HG02588 (cell line): ENCODE measurements at regions not wholly inside any gene's neighbourhood (a gene's known extent, or its start where the extent isn't known, plus 50 kb on each side); places are given as distances from the start of the nearest gene placed in this dataset.

Experiments used
- ATAC-seq: cut with Tn5 transposase; IDR thresholded peaks from one replicate; pipeline ENCODE4 v1.9.1; 2021; ENCODE audit warnings: mild to moderate bottlenecking, moderate library complexity; ENCODE audit not compliant: unreplicated experiment

DNA sequence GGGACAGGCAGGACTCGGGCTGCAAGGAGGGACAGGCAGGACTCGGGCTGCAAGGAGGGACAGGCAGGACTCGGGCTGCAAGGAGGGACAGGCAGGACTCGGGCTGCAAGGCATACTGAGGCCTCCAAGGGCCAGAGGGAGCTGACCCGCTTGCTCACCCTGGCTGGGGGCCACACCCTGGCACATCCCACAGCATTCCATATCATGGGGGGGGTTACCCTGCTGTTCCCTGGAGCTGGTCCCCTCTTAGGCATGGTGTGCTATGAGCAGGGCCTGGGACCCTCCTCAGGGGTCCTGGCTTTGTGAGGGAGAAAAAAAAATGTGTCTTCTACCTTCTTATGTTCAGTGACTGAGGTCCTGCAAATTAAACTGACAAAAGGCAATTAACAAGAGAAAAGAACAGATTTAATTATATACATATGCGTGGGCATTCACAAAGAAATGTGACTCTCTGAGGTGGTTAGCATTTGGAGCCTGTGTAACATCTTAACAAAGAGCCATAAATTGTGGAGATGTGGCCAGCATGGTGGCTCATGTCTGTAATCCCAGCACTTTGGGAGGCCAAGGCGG lies 97.6 kb upstream of the ALDH1A3 start:
- ATAC-seq: no peak

DNA sequence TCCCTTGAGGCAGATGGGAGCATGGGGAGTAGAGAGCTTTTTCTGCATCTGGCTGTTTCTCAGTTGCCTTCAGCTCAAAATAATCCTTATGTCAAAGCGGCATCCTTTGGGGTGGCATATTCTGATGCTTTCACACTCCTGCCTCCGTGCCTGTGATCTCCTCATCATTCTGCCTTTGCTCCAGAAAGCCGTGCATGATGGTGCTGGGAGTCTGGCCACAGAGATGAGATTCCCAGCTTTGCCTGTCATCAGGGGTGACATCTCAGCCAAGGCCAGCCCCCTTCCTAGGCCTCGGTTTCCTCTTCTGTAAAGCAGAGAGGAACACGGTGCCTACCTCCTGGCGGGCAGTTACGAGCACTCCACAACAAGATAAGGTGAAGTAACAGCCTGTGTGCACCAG lies 96.3 kb upstream of the ALDH1A3 start:
- ATAC-seq: no peak

DNA sequence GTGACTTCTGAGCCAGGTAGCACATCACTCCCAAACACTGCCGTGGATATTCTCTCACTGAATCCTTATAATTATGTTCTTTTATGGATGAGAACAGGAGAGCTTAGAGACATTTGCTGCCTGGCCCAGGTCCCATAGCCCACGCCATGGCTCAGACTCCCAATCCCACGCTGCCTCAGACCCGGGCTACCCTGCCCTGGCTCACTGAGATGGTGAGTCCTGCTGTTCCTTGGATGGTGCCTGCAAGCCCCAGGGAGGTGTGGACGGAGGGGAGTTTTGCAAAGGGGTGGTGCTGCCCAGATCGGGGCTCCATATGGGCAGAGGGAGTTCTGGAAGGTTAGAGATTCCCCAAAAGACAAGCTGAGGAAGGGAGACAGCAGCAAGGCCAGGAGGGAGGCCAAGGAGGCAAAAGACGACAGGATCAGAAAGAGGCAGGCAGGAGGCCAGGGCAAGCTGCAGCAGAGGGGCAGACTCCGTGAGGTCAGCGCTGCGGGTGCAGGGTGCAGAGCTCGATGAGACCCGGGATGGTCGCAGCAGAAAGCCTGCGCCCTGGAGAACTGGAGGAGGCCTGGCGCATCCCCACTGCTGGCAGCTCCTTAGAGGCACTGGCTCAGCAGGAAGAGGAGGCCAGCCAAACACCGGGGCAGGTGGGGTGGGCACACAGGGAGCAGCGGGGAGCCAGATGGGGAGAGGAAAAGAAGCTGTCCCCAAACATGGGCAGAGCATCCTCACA lies 95.7 kb upstream of the ALDH1A3 start:
- no peak for ATAC-seq

DNA sequence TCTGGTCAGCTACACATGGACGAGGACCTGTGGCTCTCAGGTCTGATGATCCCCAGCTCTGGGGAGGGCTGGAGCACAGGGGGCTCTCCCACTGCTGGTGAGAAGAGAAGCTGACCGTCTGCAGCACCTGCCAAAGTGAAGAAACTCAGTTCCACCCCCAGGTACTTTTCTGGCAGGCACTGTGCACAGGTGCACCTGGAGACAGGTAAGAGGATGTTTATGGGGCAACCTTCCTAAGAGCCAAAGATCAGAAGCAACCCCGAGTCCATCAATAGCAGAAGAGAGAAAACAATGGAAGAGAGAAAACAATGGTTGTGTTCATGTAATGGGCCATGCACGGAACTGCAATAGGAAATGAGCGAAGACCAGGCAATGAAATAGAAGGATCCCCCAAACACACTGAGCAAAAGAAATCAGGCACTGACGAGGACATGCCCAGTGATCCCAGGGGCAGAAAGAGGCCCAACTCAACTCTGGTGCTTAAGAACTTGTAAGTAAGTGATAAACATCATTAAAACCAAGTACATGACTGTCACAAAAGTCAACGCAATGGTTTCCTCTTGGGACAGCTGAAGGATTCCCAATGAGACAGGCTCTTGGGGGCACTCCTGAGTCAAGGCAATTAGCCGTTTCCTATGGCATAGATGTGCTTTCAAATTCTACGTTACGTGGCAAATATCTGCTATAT lies 95.0 kb upstream of the ALDH1A3 start:
- ATAC-seq: no peak

DNA sequence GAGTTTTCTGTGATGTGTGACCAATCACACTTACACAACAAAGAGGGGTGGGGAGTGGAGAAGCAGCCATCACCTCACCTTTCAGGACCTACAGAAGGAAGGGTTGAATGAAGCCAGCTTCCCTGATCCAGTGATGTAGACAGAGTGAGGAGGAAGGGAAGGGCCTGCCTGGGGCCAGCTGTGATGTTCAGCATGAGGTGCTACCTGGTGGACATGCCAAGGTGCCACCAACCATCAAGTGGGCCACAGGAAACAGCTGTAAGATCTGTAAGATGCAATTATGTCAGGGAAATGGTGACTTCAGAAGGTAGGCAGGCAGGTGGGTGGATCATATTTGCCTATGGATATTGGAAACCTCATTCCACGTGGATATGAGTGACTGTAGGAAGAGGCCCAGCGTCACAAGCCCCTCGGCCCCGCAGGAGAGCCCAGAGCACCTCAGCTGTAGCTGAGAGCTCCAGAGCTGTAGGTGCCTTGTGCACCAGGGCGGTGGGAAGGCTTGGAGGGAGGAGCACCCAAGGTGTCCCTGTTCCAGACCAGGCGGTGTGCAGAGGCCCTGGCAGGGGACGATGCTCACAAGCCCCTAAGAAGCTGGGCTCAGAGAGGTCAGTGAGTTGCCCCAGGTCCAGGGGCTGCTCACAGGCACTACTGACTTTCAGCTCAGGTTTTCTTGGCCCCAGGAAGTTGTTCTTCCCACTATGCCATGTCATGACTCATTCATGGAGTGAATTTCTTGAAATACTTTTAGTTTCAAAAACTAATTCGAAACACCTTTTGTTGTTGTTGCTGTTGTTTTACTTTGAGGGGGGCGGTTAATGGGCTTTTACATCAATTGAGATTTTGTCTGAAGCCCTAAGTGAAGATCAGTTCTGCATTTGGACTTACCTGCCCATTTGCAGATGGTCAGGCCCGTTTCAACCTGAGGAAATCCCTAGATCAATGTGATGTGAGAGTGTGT lies 94.2 kb upstream of the ALDH1A3 start:
- no peak for ATAC-seq

DNA sequence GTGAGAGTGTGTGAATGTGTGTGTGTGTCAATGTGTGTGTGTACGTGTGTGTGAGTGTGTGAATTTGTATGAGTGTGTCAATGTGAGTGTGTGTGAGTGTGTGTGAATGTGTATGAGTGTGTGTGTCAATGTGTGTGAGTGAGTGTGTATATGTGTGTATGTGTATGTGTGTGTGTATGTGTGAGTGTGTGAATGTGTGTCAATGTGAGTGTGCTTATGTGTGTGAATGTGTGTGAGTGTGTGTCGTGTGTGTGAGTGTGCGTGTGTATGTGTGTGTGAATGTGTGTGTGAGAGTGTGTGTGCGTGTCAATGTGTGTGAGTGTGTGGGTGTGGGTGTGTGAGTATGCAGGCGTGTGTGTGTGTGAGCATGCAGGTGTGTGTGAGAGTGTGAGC lies 93.5 kb upstream of the ALDH1A3 start:
- no peak for ATAC-seq

DNA sequence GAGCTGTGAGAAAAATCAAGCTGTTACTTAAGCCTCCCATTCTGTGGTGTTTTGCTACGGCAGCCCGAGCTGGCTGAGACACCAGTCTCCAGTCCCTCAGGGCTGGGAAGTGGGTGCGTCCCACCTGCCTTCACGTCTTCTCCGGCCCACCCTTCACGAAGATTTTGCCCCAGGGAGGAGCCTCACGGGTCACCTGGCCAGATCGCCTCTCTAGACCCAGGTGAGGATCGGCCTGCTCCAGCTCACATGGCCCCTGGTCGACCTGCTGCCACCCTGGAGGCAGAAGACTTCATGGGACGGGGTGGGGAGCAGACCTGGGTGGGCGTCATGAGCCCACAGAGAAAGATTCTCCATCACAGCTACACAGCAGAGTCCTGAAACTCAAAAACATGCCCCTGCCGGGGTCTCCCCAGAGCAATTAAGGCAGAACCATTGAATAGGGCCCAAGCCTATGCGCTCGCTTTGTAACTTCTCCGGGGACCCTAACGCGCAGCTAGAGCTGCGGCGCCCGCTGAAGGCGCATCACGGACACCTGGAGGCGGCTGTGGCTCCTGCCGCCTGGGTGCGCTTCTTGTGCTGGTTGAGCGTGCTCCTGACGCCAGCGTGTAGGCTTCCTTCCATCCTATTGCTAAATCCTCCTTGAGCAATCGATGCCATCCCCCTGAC lies 92.6 kb upstream of the ALDH1A3 start:
- no peak for ATAC-seq

DNA sequence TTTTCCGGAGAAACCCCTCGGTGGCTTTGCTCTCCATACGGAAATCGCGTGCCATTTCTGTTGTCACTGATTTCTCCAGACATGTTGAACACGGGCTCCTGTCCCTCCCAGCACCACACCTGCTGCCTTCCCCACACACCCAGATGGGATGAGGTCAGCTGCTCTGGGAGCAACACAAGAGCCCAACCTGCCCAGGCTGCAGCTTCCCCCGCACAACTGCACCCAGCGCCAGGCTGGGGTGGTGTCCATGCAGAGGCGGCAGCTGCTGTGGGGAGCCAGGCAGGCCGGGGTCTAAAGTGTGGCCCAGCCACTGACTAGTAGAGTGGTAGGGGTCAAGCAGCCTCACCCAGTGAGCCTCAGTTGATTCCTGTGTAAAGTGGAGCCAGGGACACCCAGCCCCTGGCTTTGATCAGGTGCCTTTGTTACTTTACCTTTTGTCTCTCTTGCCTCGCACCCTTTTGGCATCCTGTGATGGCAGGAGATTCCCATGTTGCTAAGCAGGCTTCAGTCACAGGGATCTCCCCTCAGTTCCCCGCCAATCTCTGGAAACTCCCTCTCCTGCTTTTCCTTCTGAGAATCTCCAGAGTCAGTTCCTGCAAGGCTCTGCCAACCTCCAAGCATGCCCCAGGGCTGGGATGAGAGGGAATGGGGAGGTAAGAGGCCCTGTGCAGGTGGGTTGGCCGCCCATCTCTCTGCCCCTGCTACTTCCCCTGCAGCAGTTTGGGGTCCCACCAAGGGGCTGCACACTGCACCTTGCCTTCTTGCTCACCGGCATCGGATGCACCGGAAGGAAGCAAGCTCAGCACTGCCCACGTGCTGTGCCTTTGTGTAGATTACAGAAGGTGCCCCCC lies 91.8 kb upstream of the ALDH1A3 start:
- ATAC-seq: no peak

DNA sequence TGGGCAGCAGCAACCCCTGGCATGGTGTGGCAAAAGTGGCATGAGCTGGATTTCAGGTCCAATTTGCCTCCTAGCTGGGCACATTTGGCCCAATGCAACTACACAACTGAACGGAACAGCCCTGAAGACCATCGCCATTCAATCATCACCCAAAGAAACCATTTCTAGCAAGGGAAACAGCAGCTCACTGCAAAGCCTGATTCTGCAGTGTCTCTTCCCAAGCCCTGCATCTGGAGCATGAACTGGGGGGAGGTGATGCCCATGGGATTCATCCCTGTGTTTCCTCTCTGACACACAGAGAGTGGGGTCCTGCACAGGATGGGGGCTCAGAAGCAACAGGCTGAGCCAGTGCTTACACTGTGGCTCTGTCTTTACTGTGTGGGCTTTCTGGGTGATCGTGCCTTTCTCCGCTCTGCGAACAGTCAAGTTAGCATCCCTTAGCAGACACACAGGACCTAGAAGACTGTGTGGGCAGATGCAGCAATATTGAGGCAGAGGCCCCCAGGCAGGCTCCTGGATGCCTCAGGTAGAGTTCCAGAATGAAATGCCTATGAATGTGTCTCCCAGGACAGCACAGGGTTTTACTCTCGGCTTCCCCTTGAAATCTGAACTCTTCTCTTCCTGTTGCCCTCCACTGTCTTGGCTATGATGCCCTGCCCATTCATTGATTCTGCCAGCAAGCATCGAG lies 91.1 kb upstream of the ALDH1A3 start:
- no peak for ATAC-seq

DNA sequence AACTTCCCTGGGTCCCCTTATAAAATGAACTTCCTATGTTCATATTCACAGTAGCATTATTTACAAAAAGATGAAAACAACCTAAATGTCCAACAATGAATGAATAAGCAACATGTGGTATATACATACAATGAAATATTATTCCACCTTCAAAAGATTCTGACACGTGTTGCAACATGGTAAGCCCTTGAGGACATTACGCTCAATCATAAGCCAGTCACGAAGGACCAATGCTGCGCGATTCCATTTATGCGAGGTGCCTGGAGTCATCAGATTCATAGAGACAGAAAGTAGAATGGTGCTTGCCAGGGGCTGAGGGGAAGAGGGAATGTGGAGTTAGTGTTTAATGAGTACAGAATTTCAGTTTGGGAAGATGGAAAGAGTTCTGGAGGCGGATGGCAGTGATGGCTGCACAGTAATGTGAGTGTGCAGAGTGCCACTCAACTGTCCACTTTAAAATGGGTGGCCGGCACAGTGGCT lies 88.8 kb upstream of the ALDH1A3 start:
- ATAC-seq: no peak

DNA sequence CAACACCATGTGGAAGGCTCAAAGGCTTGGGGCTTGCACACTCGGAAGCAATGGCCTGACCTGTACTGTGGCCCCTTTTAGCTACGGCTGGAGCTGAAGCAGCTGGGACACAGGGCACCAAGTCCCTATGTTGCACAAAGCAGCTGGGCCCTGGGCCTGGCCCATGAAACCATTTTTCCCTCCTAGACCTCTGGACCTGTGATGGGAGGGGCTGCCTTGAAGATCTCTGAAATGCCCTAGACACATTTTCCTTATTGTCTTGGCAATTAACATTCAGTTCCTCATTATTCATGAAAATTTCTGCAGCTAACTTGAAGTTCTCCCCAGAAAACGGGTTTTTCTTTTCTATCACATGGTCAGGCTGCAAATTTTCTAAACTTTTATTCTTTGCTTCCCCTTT lies 85.6 kb upstream of the ALDH1A3 start:
- no peak for ATAC-seq

DNA sequence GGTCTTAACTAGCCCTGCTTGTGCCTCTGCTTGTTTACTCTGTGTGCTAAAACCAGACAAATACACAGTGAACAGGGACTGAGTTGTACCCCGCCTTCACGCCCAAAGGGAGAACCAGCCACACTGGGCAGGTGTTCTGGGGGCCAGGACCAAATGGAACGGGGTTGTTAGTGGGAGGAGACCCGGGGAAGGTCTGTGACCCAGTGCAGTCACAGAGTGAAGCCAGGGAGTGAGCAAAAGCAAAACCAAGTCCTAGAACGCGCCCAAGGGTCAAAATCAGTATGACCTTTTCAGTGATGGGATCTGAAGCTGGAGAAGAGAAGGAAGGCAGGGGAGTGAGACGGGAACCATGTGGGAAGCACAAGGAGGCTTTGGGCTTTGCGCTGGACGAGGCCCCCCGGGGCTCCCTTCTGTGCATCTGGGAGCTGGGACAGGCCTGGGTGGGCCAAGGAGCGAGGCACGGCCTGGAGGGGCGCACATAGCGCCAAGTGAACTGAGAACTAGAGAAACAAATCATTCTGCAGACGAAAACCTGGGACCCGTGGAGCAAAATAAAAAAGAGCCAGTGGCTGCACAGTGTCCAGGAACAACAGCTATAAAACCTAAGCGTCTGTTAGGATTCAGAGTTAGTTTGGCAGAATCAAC lies 78.3 kb upstream of the ALDH1A3 start:
- no peak for ATAC-seq

DNA sequence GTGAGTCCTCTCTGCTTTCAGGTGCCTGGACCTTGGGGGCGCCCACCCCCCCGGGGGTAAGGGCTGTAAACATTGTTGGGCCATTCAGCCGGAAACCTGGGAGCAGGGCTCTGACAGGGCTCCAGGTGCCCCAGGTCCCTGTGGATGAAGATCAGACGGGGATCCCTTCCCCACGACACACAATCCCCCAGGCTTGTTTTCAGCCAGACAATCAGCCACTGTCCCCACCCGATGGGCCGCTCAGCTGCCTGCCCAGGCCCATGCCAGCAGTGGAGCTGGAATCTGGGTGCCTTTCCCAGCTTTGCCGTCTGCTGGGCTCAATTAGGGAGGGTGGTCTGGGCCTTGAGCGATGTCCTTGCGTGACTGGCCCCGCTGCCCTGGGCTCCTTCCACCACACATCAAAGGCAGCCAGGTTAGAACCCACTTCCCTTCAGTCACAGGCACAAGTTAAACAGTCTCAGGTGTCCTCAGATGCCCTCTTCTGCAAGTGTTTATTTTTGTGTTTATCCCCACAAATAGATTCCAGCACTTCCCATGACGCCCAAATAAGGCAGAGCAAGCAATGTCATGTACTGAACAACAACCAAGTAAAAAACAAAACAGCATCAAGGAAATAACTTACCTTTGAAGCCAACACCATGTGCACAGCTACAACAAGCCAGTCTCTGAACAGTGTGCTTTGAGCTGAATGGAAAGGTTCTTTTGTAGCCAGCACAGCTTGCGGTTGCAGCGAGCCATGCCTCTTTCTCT lies 77.0 kb upstream of the ALDH1A3 start:
- ATAC-seq: no peak

DNA sequence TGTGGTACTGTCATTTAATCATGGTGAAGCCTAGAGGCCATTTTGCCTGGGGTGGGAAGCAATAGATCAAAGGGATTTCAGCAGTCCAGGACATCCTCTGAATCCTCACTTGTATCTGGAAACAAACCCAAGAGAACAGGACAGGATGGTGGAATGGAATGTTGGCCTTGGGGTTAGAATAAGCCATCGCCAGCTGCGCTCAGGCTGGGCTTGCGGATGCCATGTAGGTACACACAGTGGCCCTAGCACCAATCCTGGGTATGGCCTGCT lies 76.5 kb upstream of the ALDH1A3 start:
- no peak for ATAC-seq

DNA sequence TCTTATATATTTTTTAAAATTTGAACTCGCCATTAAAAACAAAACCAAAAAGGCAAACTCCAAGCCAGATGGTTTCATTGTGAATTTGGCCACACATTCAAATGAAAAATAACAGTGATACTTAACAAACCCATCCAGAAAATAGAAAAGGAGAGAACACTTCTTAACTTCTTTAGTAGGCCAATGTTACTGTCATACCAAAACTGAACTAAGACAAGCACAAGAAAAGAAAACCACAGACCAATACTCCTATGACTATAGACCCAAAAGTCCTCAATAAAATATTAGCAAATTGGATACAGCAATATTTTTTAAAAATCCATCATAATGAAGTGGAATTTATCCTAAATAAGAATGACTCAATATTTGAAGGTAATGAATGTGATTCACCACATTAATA lies 73.5 kb upstream of the ALDH1A3 start:
- no peak for ATAC-seq

DNA sequence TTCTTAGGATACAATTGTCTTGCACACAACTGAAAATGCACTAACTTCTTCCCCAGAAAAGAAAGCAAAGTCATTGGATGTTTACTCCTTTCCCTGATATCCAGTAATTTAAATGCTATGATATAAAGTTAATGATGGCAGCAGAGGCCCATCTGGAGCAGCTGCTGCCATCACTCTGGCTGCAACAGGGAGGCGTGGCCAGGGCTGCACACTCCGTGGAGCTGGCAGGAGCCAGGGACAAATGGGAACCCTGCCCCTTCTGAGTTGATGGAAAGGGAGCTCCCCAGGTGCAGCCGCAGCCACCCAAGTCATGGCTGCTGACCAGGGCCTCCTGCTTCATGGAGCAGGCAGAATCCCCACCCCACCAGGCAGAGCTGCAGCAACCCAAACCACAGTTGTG lies 72.6 kb upstream of the ALDH1A3 start:
- no peak for ATAC-seq

DNA sequence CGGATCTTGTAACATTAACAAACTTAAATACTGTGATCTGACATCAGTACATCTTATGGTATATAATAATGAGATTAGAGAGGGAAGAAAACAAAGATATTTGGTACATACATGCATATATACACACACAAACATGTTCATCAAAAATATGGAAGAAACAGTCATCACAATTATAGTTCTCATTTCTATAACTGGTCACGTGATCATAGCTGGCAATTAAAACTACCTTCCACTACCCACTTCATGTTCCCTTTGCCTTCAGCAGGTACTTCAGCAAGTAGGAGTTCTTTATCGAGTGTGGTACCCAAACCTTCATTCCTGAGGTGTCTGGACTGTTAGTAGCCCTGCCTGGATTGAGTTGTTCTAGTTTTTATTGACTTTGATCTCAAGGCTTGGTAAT lies 70.9 kb upstream of the ALDH1A3 start:
- ATAC-seq: no peak

DNA sequence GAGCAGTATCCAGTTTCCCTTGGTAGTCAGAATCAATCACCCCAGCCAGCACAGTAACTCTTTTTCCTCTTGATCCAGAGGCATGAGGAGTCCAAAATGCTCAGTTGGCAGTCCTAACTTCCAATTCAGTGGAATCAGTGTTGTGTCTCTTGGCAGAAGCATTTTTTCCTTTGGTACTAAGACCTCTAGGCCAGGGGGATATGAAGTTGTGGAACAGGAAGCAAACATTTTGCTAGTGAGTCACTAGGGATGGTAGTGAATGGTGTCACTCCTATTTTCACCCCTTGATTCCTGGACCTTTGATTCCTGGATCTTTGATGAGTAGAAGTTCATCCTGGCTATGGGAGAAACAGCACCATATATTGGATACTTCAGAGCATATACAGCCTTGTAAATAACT lies 70.5 kb upstream of the ALDH1A3 start:
- no peak for ATAC-seq
